Gastrocnemius medialis (tissue), 4 donors: ENCODE measurements at regions not wholly inside any gene's neighbourhood (a gene's known extent, or its start where the extent isn't known, plus 50 kb on each side); places are given as distances from the start of the nearest gene placed in this dataset.

ENCODE experiments used
- POLR2A ChIP-seq, 2 donors: fragments of 450-650 bp; IDR thresholded peaks; one replicate each; pipeline ENCODE4 v1.6.1; 2017; ENCODE audit warnings: antibody characterized with exemption in 2 of 2, mild to moderate bottlenecking in 2 of 2, moderate library complexity in 2 of 2
- TF ChIP-seq, protein P1 (sequence below), 5 experiments: fragments of 450-650 bp in 3 of 5; fragments of 200-600 bp in 2 of 5; sonication (generic) in 2 of 5; IDR thresholded peaks in 4 of 5; conservative IDR thresholded peaks in 1 of 5; 1 replicate in 4 of 5; 2 replicates in 1 of 5; pipeline ENCODE4 v1.5.1; 2016 to 2019; ENCODE audit warnings: antibody characterized with exemption in 5 of 5, mild to moderate bottlenecking in 3 of 5, moderate library complexity in 3 of 5

DNA sequence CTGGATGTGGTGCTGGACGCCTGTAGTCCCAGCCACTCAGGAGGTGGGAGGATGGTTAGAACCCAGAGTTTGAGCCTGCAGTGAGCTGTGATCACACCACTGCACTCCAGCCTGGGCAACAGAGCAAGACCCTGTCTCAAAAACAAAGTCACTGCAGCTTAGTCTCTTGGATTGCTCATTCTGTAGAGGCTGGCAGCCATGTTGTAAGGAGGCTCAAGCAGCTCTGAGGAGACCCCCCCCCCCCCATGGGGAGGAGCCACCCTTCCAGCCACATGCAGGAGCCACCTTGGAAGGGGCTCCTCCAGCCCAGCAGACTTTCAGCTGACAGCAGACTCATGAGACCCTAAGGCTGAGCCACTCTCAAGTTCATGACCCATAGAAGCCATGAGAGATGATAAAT lies 68.4 kb downstream of the FOXL3 start:
- TF ChIP-seq, protein P1, sequence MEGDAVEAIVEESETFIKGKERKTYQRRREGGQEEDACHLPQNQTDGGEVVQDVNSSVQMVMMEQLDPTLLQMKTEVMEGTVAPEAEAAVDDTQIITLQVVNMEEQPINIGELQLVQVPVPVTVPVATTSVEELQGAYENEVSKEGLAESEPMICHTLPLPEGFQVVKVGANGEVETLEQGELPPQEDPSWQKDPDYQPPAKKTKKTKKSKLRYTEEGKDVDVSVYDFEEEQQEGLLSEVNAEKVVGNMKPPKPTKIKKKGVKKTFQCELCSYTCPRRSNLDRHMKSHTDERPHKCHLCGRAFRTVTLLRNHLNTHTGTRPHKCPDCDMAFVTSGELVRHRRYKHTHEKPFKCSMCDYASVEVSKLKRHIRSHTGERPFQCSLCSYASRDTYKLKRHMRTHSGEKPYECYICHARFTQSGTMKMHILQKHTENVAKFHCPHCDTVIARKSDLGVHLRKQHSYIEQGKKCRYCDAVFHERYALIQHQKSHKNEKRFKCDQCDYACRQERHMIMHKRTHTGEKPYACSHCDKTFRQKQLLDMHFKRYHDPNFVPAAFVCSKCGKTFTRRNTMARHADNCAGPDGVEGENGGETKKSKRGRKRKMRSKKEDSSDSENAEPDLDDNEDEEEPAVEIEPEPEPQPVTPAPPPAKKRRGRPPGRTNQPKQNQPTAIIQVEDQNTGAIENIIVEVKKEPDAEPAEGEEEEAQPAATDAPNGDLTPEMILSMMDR (IDR thresholded peaks at IDR 0.05 in 4 of 5, conservative IDR thresholded peaks at IDR 0.05 in 1 of 5): no peak
- TF ChIP-seq POLR2A (IDR thresholded peaks at IDR 0.05): no peak
